B cell (primary cell): ENCODE measurements at regions not wholly inside any gene's neighbourhood (a gene's known extent, or its start where the extent isn't known, plus 50 kb on each side); places are given as distances from the start of the nearest gene placed in this dataset.

Experiments used
- EZH2 ChIP-seq: IDR thresholded peaks from 2 replicates; pipeline ENCODE4 v1.6.1; 2012; ENCODE audit warnings: borderline replicate concordance, low read depth, mild to moderate bottlenecking, moderate library complexity, low read length; ENCODE audit not compliant: insufficient read depth, poor library complexity, severe bottlenecking
- TF ChIP-seq, protein P1 (sequence below): fragments of 200-600 bp; IDR thresholded peaks from one replicate; pipeline ENCODE4 v1.8.0; 2022; ENCODE audit warnings: antibody characterized with exemption, mild to moderate bottlenecking

DNA sequence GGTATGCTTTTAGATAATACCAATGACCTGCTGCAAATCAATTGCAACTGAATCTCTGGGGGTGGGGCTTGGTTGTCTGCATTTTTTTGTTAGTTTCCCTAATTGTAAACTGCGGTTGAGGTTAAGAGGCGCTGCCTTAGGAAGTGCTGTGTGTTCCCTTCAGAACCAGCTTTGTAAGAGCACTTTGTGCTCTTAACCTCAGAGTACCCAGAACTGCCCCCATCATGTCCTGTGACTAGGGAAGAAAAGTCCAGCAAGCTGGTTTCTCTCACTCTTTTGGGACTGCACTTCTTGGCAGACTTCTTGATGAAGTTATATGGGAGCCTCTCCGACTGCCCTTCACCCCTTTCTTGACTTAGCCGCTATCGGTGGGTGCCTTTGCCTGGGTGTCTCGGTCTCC lies 245.5 kb upstream of the CXCR4 start:
- TF ChIP-seq, protein P1, sequence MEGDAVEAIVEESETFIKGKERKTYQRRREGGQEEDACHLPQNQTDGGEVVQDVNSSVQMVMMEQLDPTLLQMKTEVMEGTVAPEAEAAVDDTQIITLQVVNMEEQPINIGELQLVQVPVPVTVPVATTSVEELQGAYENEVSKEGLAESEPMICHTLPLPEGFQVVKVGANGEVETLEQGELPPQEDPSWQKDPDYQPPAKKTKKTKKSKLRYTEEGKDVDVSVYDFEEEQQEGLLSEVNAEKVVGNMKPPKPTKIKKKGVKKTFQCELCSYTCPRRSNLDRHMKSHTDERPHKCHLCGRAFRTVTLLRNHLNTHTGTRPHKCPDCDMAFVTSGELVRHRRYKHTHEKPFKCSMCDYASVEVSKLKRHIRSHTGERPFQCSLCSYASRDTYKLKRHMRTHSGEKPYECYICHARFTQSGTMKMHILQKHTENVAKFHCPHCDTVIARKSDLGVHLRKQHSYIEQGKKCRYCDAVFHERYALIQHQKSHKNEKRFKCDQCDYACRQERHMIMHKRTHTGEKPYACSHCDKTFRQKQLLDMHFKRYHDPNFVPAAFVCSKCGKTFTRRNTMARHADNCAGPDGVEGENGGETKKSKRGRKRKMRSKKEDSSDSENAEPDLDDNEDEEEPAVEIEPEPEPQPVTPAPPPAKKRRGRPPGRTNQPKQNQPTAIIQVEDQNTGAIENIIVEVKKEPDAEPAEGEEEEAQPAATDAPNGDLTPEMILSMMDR = no peak
- no peak for TF ChIP-seq EZH2
